Jurkat, Clone E6-1 (cell line): ENCODE measurements at regions not wholly inside any gene's neighbourhood (a gene's known extent, or its start where the extent isn't known, plus 50 kb on each side); places are given as distances from the start of the nearest gene placed in this dataset.

Source experiments
- DNase-seq: peaks from one replicate; pipeline ENCODE4 v3.0.0-alpha.2; 2011; ENCODE audit warnings: low read depth, low spot score
- H3K4me3 ChIP-seq: 2 replicates; pipeline ENCODE4 v1.5.1; 2011; ENCODE audit warnings: mild to moderate bottlenecking, low read length, control low read depth, moderate library complexity

- H3K4me3 ChIP-seq: no peak overlapping the region
- no peak for DNase-seq
Observed at GRCh38 chr2:8168022-8168717, 513.7 kb upstream of the ID2 start.

DNA sequence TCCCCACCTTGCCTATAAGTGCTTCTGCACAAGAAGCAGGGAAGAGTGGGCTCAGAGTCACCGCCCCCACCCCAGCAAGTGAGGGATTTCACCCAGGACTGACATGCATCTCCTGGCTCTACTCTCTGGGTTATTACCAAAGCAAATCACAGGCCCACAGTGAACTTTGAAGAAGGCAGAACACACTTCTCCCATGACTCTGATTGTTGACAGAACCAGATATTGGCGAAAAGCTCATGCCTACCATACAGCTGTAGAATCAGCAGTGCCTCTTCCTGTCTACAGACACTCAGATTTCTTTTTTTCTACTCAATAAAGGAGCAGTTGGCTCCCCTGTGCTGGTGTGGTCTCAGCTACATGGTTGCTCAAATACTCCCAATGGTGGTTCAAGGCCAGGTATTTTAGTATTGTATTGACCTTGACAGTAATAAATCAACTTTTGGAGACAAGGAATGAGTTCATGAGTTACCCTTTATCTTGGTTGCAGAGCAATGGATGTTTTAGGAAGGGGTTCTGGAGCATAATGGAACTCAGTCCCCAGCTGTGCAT lies 512.9 kb upstream of the ID2 start:
- no peak for DNase-seq
- no peak overlapping the region for H3K4me3 ChIP-seq

GRCh38 chr2:8169443-8169842 lies 512.4 kb upstream of the ID2 start:
- no peak overlapping the region for H3K4me3 ChIP-seq
- DNase-seq: no peak

GRCh38 chr2:8170552-8171327 lies 511.1 kb upstream of the ID2 start:
- H3K4me3 ChIP-seq: no peak overlapping the region
- no peak for DNase-seq

- DNase-seq: no peak
- H3K4me3 ChIP-seq: no peak overlapping the region
Observed at GRCh38 chr2:8171608-8172007, 510.2 kb upstream of the ID2 start.

GRCh38 chr2:8172661-8173060 lies 509.2 kb upstream of the ID2 start:
- H3K4me3 ChIP-seq: no peak overlapping the region
- no peak for DNase-seq

GRCh38 chr2:8174641-8175257 lies 507.1 kb upstream of the ID2 start:
- H3K4me3 ChIP-seq: no peak overlapping the region
- DNase-seq: no peak

DNA sequence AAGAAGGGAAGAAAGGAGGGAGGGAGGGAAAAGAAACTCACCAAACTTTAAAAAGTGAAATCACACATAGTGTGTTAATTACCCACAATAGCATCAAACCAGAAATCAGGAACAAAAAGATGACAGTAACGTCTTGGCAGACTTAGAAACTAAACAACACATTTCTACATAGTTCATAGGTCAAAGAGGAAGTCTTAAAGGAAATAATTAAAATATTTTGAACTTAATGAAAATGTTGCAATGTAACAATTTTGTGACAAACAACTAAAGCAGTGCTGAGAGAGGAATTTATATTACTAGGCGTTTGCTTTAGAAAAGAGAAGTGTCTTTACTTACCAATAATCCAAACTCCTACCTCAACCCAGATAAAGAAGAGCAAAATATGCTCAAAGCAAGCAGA lies 505.0 kb upstream of the ID2 start:
- DNase-seq: no peak
- H3K4me3 ChIP-seq: no peak overlapping the region

GRCh38 chr2:8177566-8177965 lies 504.3 kb upstream of the ID2 start:
- H3K4me3 ChIP-seq: no peak overlapping the region
- no peak for DNase-seq

- no peak overlapping the region for H3K4me3 ChIP-seq
Observed at GRCh38 chr2:8178911-8179310, 502.9 kb upstream of the ID2 start.

GRCh38 chr2:8189316-8189715 lies 492.5 kb upstream of the ID2 start:
- H3K4me3 ChIP-seq: no peak overlapping the region
- DNase-seq: no peak

More at GRCh38 chr2:8178911-8179310, 502.9 kb upstream of the ID2 start:
- no peak for DNase-seq

DNA sequence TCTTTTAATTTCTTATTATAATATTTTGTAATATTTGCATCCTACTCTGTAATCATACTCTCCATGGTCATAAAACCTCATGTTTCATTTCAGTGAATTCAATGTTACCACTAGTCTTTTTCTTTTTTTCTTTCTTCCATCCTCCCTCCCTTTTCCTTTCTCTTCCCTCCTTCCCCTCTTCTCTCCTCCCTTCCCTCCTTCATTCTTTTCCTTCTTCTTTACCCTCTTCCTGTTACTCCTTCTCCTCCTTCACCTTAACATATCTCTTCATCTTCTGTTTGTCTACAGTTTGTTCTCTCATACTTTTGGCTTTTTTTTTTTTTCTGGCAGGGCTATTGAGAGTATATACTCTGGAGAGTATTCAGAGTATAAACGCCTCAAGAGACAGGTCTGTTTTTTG lies 491.6 kb upstream of the ID2 start:
- H3K4me3 ChIP-seq: no peak overlapping the region
- DNase-seq: no peak

GRCh38 chr2:8191427-8191826 lies 490.4 kb upstream of the ID2 start:
- no peak overlapping the region for H3K4me3 ChIP-seq
- DNase-seq: no peak

GRCh38 chr2:8193146-8193545 lies 488.7 kb upstream of the ID2 start:
- H3K4me3 ChIP-seq: no peak overlapping the region
- DNase-seq: no peak

DNA sequence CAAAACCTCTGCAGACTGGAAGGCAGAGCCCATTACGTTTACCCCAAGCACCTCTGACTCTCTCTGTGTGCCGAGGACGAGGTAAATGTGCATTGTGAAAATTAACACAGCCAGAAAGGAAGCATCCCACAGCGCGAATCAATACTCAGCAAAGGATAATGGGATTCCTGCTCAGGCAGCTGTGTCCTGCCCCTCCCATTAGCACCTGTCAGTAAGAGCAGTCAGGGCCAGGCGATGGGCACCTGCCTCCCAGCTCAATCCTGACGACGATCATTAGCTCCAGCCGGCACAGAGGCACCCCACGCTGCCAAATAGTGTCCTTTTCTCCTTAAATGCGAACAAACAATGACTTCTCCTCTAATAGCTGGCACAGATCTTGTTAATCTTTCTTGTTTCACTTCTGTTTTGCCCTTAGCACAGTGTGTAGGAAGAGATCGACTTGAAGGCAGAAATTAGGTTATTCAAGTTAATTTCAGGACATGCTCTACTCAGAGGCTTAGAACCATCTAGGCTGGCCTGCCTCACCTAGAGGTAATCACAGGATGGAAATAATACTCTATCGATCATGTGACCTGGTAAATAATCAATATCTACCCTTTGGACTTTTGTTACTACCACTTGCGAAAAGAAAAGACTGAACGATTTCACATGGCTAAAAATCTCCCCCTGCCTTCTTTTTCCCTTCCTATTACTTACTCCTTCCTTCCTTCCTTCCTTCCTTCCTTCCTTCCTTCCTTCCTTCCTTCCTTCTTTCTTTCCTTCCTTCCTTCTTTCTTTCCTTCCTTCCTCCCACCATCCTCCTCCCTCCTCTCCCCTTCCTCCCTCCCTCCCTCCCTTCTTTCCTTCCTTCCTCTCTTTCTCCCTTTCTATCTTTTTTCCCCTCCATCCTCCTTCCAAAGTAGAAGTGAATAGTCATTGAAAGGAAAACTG lies 487.9 kb upstream of the ID2 start:
- H3K4me3 ChIP-seq: no peak overlapping the region
- no peak for DNase-seq

GRCh38 chr2:8195784-8196183 lies 486.1 kb upstream of the ID2 start:
- H3K4me3 ChIP-seq: no peak overlapping the region
- no peak for DNase-seq

- no peak for DNase-seq
- no peak overlapping the region for H3K4me3 ChIP-seq
Observed at GRCh38 chr2:8196316-8196715, 485.5 kb upstream of the ID2 start.

- DNase-seq: no peak
- no peak overlapping the region for H3K4me3 ChIP-seq
Observed at GRCh38 chr2:8197101-8197500, 484.8 kb upstream of the ID2 start.

DNA sequence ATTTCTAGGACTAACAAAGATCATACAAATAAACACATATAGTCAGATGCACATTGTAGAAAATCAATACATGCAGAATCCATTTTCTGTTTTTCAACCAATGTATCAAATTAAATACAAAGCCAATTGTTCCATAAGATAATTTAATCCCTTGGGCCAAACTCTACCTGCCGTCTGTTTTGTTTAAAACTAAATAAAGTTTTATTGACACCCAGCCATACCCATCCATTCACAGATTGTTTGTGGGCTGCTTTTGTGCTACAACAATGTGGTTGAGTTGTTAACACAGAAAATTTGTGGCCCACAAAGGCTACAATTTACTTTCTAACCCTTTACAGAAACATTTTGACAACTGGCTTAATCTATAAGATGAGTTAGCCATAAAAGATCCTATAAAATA lies 484.0 kb upstream of the ID2 start:
- no peak overlapping the region for H3K4me3 ChIP-seq
- no peak for DNase-seq
